ENCODE measurements at regions not wholly inside any gene's neighbourhood (a gene's known extent, or its start where the extent isn't known, plus 50 kb on each side); places are given as distances from the start of the nearest gene placed in this dataset.
"Not testable (repeated sequence)": the region's sequence is repeated elsewhere in the genome, so short reads cannot be mapped to it uniquely, and the experiment has no call there.

DNA sequence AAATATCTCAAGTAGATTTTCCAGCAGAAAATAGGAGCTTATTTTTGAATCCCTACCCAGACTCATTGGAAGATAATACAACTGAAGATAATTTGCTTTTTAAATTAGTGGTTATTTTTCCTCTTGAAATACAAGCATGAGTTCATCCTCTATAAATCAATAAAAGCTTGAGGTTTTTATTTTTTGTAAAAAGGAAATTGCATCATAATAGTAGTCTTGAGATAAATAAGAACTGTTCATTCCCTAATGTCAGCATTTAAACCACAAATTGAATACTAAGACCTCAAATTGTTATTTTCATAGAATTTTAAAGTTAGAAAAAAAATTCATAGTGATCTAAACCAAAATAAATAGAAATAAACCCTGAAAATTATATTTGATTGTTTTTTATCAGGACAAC is 719.1 kb downstream of the CD109 start:
- H3K27ac ChIP-seq: no peak overlapping the region
- TF ChIP-seq, protein P1, sequence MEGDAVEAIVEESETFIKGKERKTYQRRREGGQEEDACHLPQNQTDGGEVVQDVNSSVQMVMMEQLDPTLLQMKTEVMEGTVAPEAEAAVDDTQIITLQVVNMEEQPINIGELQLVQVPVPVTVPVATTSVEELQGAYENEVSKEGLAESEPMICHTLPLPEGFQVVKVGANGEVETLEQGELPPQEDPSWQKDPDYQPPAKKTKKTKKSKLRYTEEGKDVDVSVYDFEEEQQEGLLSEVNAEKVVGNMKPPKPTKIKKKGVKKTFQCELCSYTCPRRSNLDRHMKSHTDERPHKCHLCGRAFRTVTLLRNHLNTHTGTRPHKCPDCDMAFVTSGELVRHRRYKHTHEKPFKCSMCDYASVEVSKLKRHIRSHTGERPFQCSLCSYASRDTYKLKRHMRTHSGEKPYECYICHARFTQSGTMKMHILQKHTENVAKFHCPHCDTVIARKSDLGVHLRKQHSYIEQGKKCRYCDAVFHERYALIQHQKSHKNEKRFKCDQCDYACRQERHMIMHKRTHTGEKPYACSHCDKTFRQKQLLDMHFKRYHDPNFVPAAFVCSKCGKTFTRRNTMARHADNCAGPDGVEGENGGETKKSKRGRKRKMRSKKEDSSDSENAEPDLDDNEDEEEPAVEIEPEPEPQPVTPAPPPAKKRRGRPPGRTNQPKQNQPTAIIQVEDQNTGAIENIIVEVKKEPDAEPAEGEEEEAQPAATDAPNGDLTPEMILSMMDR (IDR thresholded peaks at IDR 0.05): no peak

DNA sequence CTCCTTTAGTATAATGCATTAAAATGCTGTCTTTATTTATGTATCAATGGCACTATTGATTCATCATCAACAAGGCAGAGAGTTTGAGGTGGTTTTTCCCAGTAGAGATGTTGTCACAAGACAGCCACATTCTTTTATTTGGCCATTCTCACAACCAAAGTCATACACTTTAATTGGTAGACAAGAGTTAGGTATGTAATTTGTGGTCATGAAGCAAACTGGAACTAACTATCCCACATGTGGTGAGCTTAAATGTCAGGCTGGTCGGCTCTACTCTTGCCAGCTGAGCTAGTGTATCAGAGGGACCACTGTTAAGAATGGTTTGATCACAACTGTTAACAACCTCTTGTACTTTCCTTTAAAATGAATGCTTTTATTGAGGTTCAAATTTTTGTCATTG is 714.6 kb downstream of the CD109 start:
- DNase-seq (ENCODE audit: low spot score): no peak
- no peak overlapping the region for H3K27ac ChIP-seq
- H3K4me1 ChIP-seq: no peaks in the 10 kb centered on the region
- no peak overlapping the region for H3K4me3 ChIP-seq
- no peaks in the 10 kb centered on the region for H3K9me3 ChIP-seq
- no peaks in the 10 kb centered on the region for H3K36me3 ChIP-seq
- TF ChIP-seq, protein P1 (IDR thresholded peaks at IDR 0.05): no peak
- H3K27me3 ChIP-seq: no peaks in the 10 kb centered on the region

More for the DNA sequence above, 719.1 kb downstream of the CD109 start:
- Histone ChIP-seq H3K36me3 (no peaks in the 10 kb centered on the region), H3K4me1 (no peaks in the 10 kb centered on the region), H3K4me3 (no peak overlapping the region), H3K27me3 (no peaks in the 10 kb centered on the region), H3K9me3 (peaks cover 0 to 3% of the 10 kb centered on the region in 2 donors)
- no peak for DNase-seq (ENCODE audit: low spot score)

DNA sequence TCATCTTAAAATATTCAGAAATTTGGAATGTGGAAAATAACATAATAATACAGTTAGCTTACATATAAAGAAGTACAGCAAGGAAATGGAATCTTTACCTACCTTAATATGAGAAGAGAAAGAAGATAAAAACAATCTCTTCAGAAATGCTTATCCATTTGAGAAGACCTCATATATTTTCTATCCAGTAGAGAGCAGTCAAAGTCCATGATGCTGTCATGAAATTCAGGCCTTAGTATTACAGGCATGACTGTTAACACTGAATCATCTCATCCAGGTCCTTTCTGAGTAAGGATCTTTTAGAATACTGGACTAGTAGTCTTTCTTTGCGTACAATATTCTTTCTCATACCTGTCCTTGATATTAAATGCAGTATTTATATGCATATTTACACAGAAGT is 713.4 kb downstream of the CD109 start:
- H3K27ac ChIP-seq: no peak overlapping the region
- TF ChIP-seq, protein P1 (IDR thresholded peaks at IDR 0.05): peak in 1 of 2 donors; percentile 52
- no peaks in the 10 kb centered on the region for H3K27me3 ChIP-seq
- no peaks in the 10 kb centered on the region for H3K4me1 ChIP-seq
- no peaks in the 10 kb centered on the region for H3K9me3 ChIP-seq
- no peak for DNase-seq (ENCODE audit: low spot score)
- H3K4me3 ChIP-seq: no peak overlapping the region
- no peaks in the 10 kb centered on the region for H3K36me3 ChIP-seq

DNA sequence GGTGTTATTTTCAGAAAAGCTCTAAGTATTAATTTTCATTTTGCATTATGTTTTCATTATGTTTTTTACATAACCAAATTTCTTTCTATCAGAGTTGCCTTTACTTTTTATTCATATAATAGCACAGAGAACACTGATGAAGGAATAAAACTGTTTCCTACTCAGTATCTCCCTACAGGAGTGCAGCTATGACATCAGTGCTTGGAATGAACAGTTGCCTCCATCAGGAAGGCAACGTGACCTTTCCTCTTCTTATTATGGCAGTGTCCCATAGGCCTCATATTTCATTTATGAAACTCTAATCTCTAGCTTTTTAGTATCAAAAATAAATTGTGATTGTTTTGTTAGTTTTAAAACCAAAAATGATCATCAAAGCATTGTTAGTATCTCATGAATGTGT is 712.8 kb downstream of the CD109 start:
- no peaks in the 10 kb centered on the region for H3K27me3 ChIP-seq
- H3K4me1 ChIP-seq: no peaks in the 10 kb centered on the region
- no peaks in the 10 kb centered on the region for H3K9me3 ChIP-seq
- H3K36me3 ChIP-seq: no peaks in the 10 kb centered on the region
- H3K4me3 ChIP-seq: no peak overlapping the region
- TF ChIP-seq, protein P1 (IDR thresholded peaks at IDR 0.05): no peak
- H3K27ac ChIP-seq: no peak overlapping the region
- no peak for DNase-seq (ENCODE audit: low spot score)

DNA sequence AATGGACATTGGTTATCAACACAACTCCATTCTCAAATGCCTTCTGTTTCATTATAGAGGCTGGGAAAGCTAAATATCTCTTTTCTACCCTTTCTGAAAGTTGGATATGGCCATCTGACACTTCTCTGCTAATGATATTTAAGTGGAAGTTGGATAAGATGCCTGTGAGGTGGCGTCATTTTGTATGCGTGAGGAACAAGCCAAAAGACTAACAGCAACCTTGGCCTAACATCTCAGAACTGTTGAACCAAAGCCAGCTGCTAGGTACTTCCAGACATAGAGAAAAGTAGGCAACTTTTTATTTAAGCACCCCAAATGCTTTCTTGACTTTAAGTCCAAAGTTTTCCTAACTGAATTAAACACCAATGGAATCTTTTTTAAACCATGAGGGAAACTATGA is 708.4 kb downstream of the CD109 start:
- no peaks in the 10 kb centered on the region for H3K27me3 ChIP-seq
- no peaks in the 10 kb centered on the region for H3K9me3 ChIP-seq
- DNase-seq (ENCODE audit: low spot score): no peak
- TF ChIP-seq, protein P1 (IDR thresholded peaks at IDR 0.05): no peak
- H3K4me1 ChIP-seq: no peaks in the 10 kb centered on the region
- H3K27ac ChIP-seq: no peak overlapping the region
- no peak overlapping the region for H3K4me3 ChIP-seq
- H3K36me3 ChIP-seq: no peaks in the 10 kb centered on the region

DNA sequence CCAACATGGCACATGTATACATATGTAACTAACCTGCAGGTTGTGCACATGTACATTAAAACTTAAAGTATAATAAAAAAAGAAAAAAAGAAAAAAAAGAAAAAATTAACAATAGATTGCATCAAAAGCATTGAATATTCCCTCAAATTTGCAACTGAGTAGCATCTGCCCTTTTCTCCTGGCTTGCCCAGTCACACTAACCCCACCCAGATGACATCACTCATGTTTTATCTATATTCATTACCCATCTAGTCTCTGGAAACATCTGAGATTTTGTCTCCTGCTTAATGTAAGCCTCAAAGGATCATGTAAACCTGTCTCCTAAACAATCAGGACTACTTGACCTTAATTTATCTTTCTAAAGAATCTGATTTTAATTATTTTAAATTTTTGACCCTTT is 706.8 kb downstream of the CD109 start:
- Histone ChIP-seq H3K36me3 (no peaks in the 10 kb centered on the region), H3K4me1 (no peaks in the 10 kb centered on the region), H3K4me3 (no peak overlapping the region), H3K27me3 (no peaks in the 10 kb centered on the region), H3K27ac (no peak overlapping the region), H3K9me3 (no peaks in the 10 kb centered on the region)
- TF ChIP-seq, protein P1 (IDR thresholded peaks at IDR 0.05): no peak
- no peak for DNase-seq (ENCODE audit: low spot score)

DNA sequence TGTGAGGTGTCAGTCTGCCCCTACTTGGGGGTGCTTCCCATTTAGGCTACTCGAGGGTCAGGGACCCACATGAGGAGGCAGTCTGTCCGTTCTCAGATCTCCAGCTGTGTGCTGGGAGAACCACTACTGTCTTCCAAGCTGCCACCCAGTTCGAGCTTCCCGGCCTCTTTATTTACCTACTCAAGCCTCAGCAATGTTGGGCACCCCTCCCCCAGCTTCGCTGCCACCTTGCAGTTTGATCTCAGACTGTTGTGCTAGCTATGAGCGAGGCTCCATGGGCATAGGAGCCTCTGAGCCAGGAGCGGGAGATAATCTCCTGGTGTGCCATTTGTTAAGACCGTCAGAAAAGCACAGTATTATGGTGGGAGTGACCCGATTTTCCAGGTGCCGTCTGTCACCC is 682.4 kb downstream of the CD109 start:
- not testable (repeated sequence) for H3K36me3 ChIP-seq; H3K27ac ChIP-seq; H3K27me3 ChIP-seq; H3K4me3 ChIP-seq; DNase-seq (ENCODE audit: low spot score); H3K4me1 ChIP-seq
- peaks cover 0 to 10% of the 10 kb centered on the region in 2 donors for H3K9me3 ChIP-seq
